Panc1 (cell line): ENCODE measurements at regions not wholly inside any gene's neighbourhood (a gene's known extent, or its start where the extent isn't known, plus 50 kb on each side); places are given as distances from the start of the nearest gene placed in this dataset.

Experiments used
- CTCF ChIP-seq: fragments of 450-650 bp; IDR thresholded peaks from 2 replicates; pipeline ENCODE4 v1.5.1; 2017; ENCODE audit warnings: mild to moderate bottlenecking
- TCF7L2 ChIP-seq: IDR thresholded peaks from 2 replicates; pipeline ENCODE4 v1.6.1; 2011; ENCODE audit warnings: mild to moderate bottlenecking, low read depth, low read length, inconsistent platforms

GRCh38 chr7:25680636-25681035 is 452.4 kb upstream of the NPVF start:
- TF ChIP-seq CTCF (no peak), TCF7L2 (no peak)
